Smooth muscle cell of the brain vasculature (primary cell): ENCODE measurements at regions not wholly inside any gene's neighbourhood (a gene's known extent, or its start where the extent isn't known, plus 50 kb on each side); places are given as distances from the start of the nearest gene placed in this dataset.
A peak's percentile ranks its signal among the peaks of the same experiment; 100 is the strongest.

Experiments
- DNase-seq: peaks from one replicate; pipeline ENCODE4 v3.0.0-alpha.2; 2012; ENCODE audit warnings: low read depth, low spot score

DNA sequence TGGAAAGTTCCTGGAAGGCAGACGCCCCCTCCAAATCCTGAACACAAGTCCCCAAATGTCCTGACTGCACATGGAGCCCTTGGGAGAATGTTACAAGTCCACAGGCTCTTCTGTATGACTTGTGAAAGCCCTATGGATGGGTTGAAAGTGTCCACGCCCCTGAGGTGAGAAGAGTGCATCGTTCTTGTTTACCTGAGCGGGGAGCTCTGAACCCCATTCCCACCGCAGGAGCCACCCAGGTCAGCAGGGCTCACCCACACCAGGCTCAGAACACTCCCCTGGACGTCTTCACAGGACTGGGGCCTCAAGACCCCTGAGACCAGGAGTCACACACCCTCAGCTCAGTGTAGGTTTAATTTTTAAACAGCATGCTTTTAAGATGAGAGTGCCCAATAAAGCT lies 84.2 kb upstream of the TMEM18 start:
- no peak for DNase-seq

DNA sequence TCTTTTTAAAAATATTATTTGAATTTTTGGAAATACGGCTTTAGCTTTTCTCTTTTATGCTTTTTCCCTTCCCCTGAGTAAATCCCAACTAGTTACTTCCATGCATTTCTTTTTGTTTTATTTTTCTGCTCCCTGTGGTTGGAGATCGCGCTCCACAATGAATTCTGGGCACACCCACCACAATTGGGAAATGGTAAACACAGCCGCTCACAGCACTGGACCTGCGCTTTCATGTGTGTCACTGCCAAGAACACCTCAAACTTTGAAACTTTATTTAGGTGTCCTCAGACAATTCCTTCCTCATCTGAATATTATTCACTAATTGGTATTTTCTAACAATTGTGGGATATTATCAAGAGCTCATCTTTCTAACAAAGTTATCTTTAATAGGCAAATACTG lies 82.8 kb upstream of the TMEM18 start:
- no peak for DNase-seq

DNA sequence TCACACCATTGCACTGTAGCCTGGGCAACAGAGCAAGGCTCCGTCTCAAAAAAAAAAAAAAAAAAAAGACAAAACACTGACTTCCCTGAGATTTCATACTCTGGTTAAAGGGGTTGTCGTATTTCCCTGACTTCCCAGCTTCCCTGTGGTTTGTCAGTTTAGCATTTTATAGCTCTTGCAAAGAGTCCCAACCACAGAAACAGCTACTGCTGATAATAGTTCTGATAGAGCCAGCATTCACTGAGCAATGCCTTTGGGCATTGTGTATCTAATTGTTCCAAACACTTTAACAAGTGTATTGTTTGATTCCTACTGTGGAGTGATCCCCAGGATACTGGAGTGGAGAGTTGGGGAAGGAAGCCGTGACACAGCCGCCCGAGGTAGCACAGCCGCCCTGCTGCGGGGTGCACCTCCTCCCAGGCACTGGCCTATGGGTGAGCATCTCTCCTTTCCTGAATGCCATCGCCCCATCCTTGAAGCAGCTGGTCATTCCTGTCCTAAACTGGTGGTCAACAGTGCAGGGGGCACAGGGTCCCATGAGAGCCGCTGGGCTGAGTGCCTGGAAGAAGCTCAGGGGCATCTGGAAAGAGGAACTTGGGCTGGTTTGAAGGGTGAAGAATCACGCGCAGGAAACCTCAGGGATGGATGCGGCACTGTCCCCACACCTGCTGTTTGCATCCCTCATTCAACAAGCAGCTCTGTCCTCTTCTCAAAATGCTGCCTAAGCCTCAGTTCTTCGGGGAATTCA lies 81.0 kb upstream of the TMEM18 start:
- no peak for DNase-seq

DNA sequence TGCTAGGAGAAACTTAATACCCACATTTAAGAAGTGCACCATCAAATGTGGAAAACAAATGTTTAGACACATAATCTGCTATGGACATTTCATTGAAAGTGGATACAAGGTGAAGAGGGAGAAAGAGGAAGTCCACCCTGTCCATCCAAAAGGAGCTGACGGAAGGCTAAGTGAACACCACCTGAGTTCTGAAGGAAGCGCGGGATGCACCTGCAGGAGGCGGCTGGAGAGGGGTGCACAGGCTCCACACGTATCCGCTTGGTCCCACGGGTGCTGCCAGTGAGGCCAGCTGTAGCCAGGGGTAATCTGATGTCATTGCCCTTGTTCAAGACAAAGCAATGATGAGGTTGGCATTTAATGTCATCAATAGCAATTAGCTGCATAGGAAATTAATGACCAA lies 75.9 kb upstream of the TMEM18 start:
- DNase-seq: no peak

DNA sequence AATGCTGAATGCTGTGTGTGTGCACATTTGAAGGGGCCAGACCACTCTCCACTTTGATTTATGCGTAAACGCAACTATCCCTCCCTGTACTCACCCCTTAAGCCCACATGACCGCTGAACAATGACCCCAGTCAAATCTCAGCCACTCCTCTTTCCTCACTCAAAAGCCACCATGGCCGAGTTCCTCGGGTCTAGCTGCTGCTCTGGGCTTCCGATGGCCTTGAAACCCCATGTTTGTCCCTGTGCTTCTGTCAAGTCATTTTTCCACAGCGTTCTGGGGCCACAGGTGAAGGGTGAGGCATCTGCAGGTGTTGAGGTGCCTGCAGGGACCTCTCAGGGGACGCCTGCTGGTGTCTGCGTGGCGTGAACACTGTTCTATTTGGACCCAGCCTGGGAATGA lies 74.3 kb upstream of the TMEM18 start:
- no peak for DNase-seq

DNA sequence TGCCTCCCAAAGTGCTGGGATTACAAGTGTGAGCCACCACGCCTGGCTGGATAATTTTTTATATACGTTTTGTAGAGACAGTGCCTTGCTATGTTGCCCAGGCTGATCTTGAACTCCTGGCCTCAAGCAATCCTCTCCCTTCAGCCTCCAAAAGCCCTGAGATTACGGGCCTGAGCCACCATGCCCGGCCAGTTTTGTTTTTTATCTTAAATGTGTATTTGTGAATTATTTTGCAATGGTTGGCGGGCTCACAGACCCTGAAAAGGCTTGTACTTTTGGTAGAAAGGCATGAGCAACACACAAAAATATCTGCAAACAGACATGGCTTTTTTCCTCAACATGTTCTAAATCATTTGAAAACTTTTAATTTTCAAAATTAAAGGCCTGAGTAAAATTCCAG lies 73.4 kb upstream of the TMEM18 start:
- DNase-seq: no peak

DNA sequence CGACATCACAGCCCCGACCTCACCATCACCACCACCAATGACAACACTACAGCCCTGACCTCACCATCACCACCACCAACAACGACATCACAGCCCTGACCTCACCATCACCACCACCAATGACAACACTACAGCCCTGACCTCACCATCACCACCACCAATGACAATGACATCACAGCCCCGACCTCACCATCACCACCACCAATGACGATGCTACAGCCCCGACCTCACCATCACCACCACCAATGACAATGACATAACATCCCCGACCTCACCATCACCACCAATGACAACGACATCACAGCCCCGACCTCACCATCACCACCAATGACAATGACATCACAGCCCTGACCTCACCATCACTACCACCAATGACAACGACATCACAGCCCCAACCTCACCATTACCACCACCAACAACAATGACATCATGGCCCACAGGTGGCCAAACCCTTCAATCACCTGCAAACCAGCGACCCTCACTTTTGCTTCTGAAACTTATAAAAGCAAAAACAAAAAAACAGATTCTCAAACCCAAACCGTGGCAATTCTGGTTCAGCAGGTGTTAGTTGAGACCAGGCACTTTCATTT lies 70.7 kb upstream of the TMEM18 start:
- DNase-seq: no peak

DNA sequence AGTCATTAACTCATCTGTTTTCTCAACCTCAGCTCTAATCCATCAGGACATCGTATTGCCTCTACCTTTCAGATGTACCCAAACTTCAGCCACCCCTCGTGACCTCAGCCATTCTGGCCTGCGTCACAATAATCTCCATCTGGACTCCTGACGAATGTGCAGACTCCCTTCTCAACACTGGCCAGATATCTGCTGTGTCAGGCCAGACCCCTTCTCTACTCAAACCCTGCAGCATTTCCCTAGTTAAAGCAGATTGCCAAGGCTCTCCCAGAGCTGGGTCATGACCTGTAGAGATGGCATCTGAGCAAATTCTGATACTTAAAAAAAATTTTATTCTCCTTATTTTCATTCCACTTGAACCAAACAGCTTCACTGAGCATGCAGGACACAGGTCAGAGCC lies 69.5 kb upstream of the TMEM18 start:
- no peak for DNase-seq

DNA sequence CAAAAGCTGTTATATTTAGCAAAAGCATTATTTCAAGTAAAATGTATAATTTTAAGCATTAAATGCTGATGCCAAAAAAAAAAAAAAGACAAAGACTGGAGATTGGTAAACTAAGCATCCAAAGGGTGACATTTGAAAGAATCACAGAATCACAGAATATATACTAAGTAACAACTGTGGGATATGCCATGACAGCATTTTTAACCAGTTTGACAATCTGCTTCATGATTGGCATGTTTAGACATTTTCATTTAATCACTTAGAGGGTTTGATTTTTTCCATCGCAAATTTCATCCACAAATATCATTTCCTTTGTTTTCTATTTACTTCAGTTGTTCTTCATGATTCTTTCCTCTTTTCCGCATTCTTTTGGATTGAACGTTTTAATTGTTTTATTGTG lies 66.9 kb upstream of the TMEM18 start:
- no peak for DNase-seq

DNA sequence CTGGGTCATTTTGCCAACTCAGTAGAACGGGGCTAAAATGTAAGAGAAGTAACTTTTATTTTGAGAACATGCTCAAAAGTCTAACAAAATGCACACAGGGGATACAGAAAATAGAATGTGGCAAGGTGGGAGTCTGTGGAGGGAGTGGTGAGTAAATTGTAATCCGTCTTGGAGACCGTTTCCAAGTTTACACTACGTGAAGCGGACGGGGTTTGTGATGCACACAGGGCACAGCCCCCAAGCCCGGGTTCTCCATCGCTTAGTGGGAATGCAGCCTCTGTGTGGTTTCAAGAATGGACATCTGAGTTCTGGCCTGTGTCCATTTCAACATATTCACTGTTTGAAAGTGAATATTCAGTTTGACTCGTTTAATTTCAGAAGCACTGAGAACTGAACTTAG lies 65.0 kb upstream of the TMEM18 start:
- no peak for DNase-seq

DNA sequence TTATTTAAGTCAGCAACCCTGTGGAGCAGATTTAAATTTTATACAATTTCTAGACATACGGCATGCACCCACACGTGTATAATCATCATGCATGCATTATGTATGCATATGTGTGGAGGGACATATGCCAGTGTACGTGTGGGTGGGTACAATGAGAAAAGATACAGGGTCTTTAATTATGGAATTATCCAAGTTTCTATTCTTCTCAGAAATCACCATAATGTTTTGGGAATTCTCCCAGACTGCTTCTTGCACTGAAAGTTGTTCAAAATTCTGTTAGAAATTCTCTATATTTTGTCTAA lies 63.9 kb upstream of the TMEM18 start:
- DNase-seq: no peak

DNA sequence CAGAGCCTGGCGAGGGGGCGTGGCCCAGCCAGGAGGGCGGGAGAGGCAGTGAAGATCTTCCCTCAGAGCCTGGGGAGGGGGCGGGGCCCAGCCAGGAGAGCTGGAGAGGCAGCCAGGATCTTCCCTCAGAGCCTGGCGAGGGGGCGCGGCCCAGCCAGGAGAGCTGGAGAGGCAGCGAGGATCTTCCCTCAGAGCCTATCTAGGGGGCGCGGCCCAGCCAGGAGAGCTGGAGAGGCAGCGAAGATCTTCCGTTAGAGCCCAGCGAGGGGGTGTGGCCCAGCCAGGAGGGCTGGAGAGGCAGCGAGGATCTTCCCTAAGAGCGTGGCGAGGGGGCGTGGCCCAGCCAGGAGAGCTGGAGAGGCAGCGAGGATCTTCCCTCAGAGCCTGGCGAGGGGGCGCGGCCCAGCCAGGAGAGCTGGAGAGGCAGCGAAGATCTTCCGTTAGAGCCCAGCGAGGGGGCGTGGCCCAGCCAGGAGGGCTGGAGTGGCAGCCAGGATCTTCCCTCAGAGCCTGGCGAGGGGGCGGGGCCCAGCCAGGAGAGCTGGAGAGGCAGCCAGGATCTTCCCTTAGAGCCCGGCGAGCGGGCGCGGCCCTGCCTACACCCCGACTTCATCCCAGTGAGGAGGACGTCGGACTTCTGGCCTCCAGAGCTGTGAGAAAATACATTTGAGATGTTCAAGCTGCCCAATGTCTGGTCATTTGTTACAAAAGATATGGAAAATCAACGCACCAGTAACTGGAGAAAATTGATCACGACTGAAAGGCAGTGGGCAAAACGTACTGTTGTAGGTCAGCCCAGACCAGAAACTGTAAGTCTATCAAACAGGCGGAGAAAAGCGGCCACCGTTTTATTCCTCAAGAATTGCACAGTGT lies 63.4 kb upstream of the TMEM18 start:
- DNase-seq: peak; percentile 99

DNA sequence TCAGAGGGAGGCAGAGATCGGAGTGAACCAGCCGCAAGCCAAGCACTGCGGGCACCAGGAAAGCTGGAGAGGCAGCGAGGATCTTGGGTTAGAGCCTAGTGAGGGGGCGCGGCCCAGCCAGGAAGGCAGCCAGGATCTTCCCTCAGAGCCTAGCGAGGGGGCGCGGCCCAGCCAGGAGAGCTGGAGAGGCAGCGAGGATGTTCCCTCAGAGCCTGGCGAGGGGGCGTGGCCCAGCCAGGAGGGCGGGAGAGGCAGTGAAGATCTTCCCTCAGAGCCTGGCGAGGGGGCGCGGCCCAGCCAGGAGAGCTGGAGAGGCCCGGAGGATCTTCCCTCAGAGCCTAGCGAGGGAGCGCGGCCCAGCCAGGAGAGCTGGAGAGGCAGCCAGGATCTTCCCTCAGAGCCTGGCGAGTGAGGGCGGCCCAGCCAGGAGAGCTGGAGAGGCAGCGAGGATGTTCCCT lies 62.7 kb upstream of the TMEM18 start:
- peak; percentile 82 for DNase-seq

DNA sequence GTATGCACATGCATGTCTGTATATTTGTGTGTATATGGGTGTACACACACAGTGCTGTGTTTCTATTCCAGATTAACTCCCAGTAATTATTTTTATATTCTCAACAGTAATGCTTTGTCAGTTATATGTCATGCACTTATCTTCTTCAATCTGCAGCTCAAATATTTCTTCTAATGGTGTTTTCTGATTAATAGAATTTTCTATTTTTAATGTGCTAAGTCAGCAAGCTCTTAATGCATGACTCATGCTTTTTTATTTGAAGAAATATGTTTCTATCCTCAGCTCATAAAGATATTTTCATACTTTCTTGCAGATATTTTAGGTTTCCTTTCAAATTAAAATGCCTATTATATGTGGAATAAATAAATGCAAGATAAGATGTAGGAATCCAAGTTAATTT lies 59.7 kb upstream of the TMEM18 start:
- DNase-seq: no peak

DNA sequence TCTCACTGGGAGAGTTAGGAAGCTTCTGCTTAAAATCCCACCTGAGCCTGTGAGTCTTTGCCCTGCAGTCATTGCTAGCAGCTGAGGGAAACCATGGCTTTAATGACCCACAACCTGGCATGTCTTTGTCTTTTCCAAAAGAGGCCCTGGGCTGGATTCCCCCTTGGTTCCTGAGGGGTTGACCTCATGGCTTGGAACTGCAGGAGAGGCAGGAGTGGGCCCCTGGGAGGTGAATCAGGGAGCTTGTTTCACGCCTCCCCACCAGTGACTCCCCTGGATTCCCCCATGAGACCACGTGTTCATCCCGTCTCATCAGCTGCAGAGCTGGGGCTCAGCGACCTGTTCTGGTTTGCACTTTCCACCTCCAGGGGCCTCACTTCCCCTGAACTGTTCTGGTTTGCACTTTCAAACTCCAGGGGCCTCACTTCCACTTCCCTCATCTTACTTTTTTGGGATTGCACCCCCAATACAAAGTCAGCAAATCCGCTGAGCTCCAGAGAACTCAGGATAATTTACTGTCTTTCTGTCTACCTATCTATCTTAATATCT lies 58.5 kb upstream of the TMEM18 start:
- DNase-seq: no peak

DNA sequence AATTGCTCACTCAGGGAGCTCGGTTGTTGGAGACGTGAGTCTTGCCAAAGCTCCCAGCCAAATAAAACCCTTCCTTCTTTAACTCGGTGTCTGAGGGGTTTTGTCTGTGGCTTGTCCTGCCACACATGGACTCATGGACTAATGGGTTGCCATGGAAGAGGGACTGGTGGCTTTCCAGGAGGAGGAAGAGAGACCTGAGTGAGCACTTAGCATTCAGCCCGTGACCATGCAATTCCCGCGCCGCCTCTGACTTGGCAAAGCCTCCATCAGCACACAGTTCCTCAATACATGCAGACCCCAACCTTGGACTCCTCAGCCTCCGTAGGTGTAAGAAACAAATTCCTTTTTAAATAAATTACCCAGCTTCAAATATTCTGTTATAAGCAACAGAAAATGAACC lies 57.3 kb upstream of the TMEM18 start:
- DNase-seq: no peak

DNA sequence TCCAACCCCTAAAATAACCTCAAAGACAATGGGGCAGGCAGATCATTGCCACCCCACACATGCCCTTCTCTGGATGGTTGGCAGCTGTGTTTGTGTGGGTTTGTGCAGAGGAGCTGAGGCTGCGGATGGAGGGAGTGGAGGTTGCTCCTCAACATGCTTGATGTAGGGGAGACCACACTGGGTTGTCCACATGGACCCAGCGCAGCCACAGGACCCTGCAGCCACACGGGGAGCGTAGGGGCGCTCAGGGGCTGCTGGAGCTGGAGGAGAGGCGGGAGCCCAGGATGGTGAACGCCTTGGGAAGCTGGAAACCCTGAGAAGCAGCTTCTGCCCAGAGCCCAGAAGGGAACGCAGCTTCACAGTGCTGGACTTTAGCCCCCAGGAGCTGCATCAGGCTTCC lies 56.3 kb upstream of the TMEM18 start:
- no peak for DNase-seq

DNA sequence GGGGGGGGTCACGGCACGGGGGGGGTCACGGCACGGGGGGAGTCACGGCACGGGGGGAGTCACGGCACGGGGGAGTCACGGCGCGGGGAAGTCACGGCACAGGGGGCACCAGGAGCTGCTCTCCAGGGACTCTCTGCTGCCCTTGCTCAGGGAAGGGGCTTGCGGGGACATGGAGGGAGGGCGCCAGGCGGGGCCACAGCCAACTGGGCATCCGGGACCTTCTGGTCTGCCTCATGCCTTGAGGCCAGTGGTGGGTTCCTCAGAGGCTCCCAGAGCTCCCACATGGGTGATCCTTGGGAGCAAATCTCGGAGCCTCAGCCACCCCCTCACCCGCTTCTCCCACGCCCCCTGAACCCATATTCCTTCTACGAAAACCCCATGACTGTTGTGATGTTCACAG lies 55.8 kb upstream of the TMEM18 start:
- DNase-seq: no peak

DNA sequence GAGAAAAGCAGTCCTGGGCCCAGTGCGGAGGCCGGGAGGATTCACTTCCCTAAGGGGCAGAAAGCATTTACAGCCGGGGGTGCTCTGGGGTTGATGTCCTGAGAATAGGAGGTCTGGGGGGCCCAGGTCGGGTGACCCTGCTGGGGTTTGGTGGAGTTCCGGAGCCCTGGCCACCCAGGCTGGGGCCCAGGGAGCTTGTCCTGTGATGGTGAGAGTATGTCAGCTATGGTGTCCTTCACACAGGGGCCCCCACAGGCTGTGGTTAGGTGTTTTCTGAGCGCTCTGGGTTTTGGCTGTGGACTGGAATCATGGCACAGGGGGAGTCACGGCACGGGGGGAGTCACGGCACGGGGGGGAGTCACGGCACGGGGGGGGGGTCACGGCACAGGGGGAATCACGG lies 54.5 kb upstream of the TMEM18 start:
- no peak for DNase-seq

DNA sequence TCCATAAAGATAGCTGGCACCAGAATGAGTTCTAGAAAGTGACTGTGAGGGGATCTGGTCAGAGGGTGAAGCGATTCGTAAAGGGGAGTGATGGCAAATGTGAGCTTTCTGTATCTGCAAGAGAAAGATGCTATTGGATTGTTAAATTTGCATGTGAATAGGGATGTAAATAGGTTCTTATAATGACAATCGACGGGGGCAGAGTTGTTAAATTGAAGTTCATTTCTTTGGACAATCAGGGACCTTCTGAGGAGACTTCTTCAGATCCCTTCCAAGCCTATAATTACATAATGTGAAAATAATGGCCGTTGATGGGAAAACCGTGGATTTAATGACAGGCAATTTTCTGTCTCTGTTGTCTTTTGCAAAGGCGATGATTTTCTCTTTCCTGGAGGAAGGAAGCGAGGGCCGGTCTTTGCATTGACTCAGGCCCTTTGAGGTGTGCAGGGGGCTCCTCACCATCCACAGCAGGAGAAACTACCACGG lies 52.2 kb upstream of the TMEM18 start:
- DNase-seq: no peak

DNA sequence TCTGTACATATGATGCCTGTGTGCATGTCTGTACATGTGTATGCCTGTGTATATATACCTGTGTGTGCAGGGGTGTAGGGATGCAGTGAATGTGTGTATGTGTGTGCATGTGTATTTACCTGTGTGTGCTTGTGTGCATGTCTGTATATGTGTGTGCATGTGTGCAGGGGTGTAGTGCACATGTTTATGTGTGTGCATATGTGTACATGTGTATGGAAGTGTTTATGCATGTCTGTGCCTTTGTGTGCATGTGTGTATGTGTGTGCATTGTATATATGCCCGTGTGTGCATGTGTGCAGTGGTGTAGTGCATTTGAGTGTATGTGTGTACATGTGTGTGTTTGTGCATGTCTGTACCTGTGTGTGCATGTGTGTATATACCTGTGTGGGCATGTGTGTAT lies 51.0 kb upstream of the TMEM18 start:
- DNase-seq: no peak

DNA sequence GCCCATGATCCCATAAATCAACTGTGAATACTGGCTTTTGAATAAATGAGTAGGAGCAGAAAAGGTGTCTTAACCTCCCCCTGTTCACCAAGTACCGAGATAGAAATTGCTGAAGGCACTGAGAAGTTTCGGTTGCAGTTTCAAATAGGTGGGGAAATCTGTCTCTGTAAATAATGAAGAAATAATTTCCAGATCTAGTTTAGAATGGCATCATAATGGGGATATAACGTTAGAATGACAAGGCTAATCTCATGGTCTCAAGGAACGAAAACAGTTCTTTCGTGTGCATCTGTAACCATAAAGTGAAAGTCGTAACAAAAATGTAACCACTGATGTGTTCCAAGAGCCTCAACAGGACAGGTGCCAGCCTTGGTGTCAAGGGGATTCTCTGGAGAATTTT lies 49.9 kb upstream of the TMEM18 start:
- DNase-seq: no peak
